HG03196 (cell line): ENCODE measurements at regions not wholly inside any gene's neighbourhood (a gene's known extent, or its start where the extent isn't known, plus 50 kb on each side); places are given as distances from the start of the nearest gene placed in this dataset.
"Not testable (repeated sequence)": the region's sequence is repeated elsewhere in the genome, so short reads cannot be mapped to it uniquely, and the experiment has no call there.

Source experiments
- ATAC-seq: cut with Tn5 transposase; IDR thresholded peaks from one replicate; pipeline ENCODE4 v1.9.1; 2021; ENCODE audit not compliant: unreplicated experiment

DNA sequence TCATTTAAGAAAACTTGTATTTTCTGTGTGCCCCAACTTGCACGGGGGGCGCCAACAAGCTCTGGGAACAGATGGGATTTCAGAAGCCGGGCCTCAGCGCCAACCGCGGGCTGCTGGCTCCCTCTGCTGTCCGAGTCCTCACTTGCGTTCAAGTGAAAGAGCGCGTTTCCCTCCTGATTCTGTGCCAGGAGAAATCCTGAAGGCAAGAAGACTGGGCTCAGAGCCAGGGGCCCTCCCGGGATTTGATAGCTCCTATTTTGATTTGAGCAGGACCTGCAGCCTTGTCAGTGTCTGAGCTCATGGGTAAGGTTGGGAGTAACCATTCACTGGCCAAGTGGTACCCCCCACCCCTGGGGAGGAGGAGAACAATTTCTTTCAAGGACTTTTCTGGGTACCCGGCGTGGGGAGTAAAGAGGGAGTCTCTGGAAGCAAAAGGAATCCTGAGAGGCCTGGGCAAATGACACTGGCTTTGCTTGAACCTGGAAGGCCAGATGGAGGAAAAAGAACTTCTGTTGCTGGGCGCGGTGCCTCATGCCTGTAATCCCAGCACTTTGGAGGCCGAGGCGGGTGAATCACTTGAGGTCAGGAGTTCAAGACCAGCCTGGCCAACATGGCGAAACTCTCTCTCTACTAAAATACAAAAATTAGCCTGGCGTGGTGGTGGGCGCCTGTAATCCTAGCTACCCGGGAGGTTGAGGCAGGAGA lies 179.0 kb upstream of the RGS6 start:
- no peak for ATAC-seq

DNA sequence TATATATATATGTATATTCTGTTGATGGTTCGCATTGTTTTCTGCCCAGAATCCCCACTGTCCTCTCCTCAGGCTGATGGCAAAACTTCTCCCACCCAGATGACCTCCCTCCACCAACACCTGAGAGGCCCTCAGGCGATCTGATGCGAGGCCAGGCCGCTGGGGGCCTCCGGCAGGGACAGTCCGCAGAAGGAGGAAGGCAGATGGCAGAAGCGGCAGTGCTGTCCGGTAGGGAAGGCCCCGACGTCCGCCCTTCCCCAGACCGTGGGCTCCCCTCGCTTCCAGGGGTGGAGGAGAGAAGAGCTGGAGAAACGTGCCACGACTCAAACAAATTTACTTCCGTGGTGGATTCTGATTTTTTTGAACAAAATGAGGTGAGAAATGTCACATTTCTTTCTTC lies 178.3 kb upstream of the RGS6 start:
- ATAC-seq: no peak

DNA sequence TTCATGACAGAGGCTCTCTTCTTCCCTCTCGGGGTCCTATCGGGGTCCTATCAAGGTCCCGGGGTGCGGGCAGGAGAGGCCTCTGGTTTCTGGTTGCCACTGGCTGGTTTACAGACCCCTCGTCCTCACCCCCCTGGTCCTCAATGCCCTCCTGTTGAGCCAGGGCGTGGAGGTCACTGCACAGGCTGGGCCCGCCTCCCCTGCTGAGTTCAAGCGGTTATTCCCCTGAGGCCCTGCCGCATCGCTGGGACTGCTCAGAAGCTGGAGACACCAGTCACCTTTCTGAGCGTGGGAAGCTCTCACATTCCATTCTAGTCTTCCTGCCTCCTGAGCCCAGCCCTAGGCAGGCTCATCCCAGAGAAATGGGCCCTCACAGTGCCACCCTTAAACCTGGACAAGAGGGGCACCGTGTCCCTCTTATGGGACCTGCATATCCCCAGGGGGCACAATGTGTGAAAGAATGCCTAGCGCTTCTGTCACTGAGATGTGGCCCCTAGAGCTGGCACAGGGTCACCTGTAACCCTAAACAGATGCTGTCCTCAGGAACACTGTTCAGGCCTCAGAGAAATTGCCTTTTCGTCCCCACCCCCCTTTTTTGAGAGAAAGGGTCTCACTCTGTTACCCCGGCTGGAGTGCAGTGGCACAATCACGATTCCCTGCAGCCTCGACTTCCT lies 177.7 kb upstream of the RGS6 start:
- no peak for ATAC-seq

DNA sequence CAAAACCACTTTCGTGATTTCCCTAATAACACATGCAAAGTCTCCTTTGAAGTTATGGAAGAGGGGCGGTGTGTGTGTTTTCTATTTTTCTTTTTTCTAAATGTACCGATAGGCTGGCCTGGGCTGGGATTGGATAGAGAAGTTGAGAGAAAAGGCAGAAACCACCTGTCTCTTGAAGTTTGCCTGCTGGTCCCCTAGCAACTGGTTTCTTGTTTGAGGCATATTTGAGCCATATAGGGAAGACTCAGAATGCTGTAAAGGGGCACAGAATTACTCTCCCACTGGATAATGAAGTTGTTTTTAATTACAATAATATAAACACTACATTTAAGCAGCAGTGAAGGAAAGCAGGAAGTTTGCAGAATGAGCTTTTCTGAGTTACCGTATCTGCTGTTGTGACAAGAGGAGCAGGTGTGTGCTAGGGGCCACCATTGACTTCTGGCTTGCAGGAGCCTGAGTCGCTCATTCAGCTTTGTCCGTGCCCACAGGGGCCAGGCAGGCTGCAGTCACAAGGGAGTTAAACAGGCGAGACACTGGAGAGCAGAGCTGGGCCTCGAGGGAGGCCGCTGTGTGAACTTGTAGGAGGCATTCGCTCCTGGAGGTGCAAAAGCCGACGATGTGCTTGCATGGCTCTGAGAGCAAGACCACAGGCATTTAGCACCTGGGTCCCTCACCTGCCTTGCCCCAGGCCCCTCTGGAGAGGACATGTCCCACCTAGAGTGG lies 173.8 kb upstream of the RGS6 start:
- ATAC-seq: no peak

DNA sequence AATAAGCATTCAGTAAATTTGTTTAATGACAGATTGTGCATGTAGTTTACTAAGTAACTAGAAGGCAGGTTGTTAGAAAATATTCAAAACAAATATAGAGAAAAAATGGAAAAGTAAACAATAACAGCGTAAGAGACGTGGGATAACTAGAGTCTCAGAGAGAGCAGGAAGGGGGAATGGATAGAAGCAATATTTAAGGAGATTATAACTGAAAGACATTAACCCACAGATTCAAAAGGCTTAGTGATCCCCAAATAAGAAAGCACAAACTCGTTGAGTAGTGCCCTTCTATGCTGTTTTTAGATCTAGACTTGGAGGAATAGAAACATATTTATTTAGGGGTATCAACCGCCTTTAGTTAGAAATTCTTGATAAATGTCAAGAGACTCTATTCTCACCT lies 169.7 kb upstream of the RGS6 start:
- no peak for ATAC-seq

DNA sequence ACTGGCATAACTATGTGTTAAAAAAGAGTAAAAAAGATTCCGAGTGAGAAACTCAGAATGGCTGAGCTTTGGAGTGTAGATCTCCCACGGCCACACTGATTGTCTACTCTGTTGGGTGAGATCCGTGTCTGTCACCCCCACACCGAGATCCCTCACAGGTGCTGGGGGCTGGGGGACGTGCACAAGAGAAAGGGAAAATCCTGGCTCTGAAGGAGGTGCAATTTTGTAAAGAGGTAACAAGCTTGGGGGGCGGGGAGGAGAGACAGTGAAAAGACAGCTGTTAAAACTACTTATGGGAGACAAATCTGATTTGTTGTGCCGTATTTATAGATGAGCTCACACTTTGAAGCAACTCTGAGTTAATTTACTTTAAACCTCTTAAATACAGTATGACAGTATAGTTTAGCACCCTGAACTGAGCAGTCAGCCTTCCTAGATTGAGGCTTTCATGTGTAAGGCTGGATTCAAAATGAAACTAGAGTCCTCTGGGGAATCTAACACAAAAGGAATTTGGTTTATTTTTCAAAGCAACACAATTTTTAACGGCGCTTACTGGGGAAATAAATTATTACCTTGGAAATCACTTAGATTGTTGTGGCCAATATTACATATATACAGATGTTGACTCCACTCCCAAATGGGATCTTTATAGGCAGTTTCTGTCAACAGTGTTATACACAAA lies 167.4 kb upstream of the RGS6 start:
- no peak for ATAC-seq

DNA sequence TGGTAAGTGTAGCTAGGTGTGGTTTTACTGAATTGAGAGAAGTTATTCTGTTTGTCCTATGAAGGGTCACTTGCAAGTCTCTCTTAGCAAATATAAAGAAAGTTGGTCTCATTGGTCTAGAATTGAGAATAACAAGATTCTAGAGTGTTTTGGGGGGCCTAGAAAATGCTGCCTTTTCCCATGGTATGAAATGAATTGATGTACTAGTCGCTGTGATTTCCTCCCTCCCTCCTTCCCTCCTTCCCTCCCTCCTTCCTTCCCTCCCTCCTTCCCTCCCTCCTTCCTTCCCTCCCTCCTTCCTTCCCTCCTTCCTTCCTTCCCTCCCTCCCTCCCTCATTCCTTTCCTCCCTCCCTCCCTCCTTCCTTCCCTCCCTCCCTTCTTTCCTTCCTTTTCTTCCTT lies 166.7 kb upstream of the RGS6 start:
- ATAC-seq: no peak

DNA sequence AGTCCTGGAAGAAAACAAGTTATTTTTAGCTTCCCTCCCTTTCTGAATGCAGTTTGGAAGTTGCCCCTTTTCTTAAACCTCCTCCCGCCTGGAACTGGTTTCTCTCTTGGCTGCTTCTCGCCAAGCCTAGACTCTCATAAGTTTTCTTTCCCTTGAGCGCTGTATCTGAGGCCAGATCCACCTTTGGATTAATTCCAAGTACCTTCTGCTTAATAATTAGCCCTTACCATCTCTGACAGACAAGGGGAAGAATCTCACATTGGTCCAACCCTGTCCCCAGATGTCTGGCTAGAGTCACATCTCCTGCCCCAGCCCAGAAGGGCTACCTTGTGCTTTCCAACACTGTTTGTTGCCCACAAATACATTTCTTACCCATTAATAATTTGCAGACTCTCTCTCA lies 161.8 kb upstream of the RGS6 start:
- no peak for ATAC-seq

DNA sequence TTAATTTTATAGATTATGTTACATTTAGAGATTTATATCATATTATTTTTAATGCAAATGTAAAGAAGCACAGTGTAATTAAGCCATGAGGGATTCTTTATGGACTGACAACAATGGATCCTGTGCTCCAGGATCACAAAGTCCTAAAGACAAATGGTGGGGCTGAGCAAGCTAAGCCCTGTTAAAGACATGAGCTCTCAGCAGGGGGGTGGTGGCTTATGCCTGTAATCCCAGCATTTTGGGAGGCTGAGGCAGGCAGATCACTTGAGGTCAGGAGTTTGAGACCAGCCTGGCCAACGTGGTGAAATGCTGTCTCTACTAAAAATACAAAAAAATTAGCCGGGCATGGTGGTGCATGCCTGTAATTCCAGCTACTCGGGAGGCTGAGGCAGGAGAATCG lies 160.8 kb upstream of the RGS6 start:
- not testable (repeated sequence) for ATAC-seq

DNA sequence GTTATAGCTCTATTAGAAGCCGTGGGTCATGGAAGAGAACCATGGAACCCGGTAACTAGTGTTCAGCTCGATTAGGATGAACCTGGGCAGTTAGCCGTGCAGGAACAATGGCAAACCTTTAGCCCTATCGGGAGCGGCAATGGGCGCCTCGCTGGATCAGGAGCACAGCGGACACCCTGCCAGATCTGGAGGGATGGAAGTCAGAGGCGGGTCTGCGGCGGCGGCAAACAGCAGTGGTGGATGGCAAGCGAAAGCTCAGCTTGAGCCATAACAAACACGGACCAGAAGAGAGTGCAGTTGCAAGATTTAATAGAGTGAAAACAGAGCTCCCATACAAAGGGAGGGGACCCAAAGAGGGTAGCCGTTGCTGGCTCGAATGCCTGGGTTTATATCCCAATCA lies 160.2 kb upstream of the RGS6 start:
- not testable (repeated sequence) for ATAC-seq

DNA sequence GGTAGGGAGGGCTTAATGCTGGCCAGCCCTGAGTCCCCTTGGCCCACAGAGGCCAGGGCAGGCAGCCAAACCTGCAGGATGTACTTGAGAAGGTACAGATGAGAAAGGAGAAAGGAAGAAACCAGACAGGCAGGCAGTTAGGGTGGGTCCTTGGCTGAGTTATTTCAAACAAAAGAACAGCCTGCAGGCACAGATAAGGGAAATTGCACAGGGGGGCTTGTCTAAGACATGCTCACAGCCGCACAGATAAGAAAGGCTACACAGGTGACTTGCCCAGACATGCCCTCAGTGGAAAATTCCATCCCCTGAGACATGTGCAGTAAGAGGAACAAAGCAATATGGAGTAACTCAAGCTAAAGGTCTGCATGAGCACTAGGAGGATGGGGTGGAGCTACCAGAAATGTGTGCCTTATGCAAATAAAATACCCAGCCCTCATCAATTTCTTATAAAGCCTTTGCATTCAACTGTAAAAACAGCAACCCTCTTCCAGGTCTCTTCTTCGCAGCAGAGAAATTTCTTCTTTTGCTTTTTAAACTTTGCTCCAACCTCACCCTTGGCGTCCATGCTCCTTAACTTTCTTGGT lies 158.2 kb upstream of the RGS6 start:
- ATAC-seq: no peak

DNA sequence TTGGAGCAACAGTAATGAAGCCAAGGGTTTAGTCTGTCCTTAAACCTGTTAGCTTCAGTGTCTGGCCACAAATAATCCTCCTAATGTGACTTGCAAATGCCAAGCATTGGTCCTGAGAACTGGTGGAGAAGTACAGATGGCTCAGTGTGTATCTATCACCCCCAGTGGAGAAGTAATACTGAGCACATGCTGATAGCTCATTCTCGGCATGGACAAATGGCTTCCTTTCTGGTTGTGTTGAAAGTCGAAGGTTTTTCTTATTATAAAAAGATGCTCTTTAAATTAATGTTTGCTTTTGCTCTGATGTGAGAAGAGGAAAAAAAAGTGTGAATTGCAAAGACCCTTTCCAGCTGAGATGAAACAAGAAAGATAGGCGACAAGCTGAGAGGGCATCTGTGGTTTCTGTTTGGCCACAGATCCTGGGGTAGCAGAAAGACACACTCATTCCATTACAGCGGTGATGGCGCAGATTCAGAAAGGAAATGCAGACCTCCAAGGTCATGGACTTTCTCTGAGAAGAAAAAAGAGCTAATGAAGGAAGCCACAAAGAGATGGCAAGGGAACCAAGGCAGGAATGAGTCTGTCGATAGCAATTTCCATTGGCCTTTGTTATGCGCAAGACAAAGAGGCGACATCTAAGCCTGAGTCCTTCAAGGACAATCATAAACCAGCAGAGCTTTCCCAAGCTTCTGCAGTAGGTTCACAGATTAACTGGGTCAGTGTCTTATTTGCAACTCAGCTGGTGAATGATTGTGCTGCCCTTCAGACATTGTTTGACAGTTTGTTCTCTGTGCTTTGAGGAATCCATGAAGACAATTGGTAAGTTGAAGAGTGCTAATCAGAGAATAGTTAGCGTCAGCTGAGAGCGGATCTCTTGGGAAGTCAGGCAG lies 155.5 kb upstream of the RGS6 start:
- ATAC-seq: no peak

DNA sequence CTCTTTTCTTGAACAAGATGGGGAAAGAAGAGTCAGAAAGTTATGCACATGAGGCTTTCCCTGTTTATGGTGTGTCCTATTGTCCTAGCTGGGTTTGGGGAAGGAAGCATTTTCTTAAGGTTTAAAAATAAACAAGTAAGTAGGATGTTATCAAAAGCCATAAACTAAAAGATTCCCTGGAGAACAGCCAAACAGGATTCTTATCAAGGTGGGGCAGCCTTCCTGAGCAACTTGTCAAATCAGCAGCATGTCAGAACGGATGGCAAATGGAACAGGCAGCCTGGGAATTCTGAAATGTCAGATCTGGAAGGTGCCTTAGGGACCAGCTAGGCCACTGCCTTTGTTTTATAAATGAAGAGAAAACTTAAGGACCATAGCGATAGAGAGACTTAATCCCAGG lies 152.2 kb upstream of the RGS6 start:
- ATAC-seq: no peak

DNA sequence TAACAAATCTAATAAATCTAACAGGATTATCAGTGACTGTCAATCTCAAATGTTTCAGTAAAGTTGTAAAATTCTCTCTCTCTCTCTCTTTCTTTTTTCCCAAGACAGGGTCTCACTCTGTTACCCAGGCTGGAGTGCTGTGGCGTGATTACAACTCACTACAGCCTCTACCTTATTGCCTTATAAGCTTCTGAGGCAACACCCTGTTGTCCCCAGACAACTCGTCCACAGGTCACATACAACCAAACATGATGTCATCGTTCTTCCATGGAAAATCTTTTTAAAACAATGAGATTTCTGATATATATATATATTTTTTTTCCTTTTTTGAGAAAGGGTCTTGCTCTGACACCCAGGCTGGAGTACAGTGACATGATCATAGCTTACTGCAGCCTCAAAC lies 151.4 kb upstream of the RGS6 start:
- ATAC-seq: no peak

DNA sequence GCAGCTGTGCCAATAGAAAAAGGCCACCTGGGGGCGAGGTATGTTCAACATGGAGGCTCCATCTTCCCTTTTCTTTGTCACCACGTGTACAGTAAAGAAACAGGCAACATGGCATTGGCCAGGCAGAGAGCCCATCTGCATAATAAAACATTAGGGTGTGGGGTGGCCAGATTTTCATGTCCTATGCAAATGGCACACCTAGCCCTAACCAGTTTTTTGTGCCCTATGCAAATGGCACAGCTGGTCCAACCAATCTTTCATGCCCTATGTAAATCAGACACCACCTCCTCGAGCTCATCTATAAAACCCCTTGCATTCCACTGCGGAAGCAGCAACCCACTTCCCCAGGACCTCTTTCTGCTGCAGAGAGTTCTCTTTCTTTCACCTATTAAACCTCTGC lies 149.1 kb upstream of the RGS6 start:
- no peak for ATAC-seq

DNA sequence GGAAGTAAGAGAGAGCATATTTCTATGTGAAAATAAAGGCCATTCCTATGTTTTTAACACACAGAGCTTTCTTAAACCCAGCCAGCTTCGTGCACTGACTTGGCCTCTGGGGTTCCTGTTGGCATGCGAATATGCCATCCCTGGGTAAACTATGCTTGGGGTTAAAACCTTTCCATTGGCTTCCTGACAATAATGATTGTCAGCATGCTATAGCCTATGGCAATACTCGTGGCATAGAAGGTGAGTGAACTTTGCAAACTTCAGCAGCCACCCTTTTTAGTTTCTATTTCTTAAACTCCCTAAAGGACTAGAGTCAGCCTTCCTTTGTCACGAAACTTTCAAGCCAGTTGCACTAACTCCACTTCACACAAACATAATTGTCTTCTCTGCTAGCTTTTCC lies 148.4 kb upstream of the RGS6 start:
- no peak for ATAC-seq

DNA sequence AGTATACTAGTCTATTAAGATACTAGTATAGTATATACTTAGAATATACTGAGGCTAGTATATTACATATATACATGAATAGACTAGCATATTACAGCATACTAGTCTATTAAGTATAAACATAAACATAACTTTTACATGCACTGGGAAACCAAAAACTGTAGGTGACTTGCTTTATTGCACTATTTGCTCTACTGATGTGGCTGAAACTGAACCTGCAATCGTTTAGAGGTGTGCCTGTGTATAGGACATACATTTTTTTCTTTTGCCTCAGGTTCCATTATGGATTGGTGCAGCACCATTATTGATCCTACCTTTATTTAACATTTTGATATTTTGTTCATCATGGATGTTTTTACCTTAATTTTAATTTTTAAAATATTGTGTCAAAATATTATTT lies 143.2 kb upstream of the RGS6 start:
- ATAC-seq: no peak

DNA sequence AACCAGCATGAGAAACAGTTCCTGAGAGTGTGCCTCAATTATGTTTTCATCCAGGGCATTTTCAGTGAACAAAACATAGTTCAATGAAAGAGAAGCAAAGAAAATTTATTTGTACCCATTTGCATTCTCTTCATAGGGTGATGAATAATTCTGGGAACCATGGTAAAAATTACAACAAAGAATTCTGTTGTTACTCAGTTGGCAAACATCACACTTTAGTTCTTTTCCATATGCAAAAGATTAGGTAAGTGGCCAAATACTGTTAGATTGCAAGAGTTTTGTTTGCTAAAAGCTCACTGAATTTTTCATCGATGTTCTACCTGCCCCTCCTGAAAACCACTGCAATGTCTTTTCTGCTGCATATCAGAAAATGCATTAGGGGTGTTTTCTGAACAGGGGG lies 132.4 kb upstream of the RGS6 start:
- ATAC-seq: no peak

DNA sequence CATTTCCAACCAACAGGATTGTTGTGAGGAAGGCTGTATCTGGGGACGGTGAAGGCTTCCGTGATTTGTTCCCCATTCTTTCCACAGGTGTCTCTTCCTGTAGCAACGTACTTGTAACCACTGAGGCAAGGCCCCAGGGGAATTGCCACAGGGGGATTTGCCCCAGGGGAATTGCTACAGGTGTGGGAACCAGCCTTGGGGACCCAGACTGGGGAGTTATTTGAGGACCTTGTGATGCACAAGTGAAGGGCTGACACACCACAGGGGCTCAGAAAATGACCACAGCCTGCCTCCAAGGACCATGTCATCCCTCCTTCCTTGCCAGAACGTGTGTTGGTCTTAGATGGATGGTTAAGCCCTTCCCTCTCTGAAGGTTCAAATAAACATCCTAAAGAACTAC lies 131.4 kb upstream of the RGS6 start:
- ATAC-seq: no peak

DNA sequence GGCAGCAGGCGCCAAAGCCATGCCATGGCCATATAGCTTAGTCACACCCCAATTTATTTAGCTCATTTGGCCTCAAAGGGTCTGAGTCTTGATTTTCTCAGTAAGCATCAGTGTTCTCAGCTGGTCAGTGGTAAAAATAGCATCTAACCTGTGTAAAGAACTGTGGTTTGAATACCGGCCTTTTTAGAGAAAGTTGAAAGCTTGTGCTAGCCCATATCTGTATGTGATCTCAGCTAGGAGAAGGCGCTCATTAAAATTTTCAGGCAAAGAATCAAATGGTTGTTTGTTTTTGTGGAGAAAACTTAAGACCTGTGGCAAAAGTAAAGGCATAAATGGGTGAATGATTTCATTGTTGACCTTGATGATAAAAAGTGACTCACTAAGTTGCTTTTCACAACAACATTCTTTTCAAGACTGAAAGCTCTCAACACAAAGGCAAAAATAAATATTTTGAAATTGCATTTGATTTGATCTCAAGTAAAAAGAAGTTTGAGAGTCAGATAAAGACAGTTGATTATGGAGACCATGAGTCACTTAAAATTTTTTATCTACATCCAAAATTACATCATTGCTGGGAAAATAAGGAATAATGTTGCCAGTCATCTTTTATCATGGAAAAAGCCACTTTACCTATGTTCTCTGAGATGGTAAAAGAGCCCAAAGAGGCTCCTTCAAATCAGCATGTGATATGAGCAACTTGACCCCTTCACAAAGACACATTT lies 128.5 kb upstream of the RGS6 start:
- ATAC-seq: no peak
